ENCODE measurements at regions not wholly inside any gene's neighbourhood (a gene's known extent, or its start where the extent isn't known, plus 50 kb on each side); places are given as distances from the start of the nearest gene placed in this dataset.

DNA sequence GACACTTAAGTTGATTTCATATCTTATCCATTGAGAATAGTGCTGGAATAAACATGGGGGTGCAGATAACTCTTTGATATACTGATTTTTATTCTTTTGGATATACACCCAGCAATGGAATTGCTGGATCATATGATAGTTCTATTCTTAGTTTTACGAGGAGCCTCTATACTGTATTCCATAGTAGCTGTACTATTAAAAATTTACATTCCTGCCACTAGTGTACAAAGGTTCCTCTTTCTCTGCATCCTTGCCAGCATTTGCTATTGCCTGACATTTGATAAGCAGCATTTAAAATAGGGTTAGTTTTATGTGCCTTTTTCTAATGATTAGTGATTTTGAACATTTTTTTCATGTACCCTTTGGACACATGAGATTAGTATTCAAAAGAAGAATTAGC, 554.2 kb downstream of the JRKL start:
- no peaks in the 10 kb centered on the region for H3K27me3 ChIP-seq (ENCODE audit: control insufficient read depth in 3 of 3, insufficient read depth in 3 of 3, low read length in 3 of 3)
- H3K36me3 ChIP-seq (ENCODE audit: control insufficient read depth in 3 of 3, insufficient read depth in 3 of 3, low read length in 3 of 3) = no peaks in the 10 kb centered on the region
- no peak overlapping the region for H3K9ac ChIP-seq (ENCODE audit: low read depth in 1 of 3, low read length in 3 of 3)
- no peak overlapping the region for H3K4me3 ChIP-seq (ENCODE audit: low read length in 3 of 3)
- no peaks in the 10 kb centered on the region for H3K4me1 ChIP-seq (ENCODE audit: control insufficient read depth in 3 of 3, insufficient read depth in 3 of 3, low read length in 3 of 3)
- no peaks in the 10 kb centered on the region for H3K9me3 ChIP-seq (ENCODE audit: control insufficient read depth in 3 of 3, low read length in 3 of 3)
- H3K27ac ChIP-seq (ENCODE audit: low read depth, low read length) = no peak overlapping the region

DNA sequence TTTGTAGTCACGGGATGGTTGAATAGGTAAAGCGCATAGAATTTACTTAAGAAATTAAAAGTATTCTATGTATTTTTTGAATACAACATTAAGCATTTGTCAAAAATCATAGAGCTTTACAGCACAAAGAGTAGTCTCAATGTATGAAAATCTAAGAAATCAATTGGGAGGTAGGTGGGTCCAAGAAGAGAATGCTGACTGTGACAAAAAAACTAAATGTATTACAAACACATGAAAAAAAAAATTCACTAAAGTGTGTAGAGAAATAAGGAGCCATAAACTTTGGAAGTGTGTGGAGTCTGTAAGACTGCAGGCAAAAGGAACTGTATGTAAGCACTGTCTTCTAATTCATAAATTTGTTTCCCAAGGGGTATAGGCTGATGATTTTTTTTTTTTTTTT, 558.3 kb downstream of the JRKL start:
- Histone ChIP-seq H3K4me3 (ENCODE audit: low read length in 3 of 3) (no peak overlapping the region), H3K27me3 (ENCODE audit: control insufficient read depth in 3 of 3, insufficient read depth in 3 of 3, low read length in 3 of 3) (no peaks in the 10 kb centered on the region), H3K9me3 (ENCODE audit: control insufficient read depth in 3 of 3, low read length in 3 of 3) (no peaks in the 10 kb centered on the region), H3K4me1 (ENCODE audit: control insufficient read depth in 3 of 3, insufficient read depth in 3 of 3, low read length in 3 of 3) (no peaks in the 10 kb centered on the region), H3K9ac (ENCODE audit: low read depth in 1 of 3, low read length in 3 of 3) (no peak overlapping the region), H3K27ac (ENCODE audit: low read depth, low read length) (no peak overlapping the region), H3K36me3 (ENCODE audit: control insufficient read depth in 3 of 3, insufficient read depth in 3 of 3, low read length in 3 of 3) (no peaks in the 10 kb centered on the region)

DNA sequence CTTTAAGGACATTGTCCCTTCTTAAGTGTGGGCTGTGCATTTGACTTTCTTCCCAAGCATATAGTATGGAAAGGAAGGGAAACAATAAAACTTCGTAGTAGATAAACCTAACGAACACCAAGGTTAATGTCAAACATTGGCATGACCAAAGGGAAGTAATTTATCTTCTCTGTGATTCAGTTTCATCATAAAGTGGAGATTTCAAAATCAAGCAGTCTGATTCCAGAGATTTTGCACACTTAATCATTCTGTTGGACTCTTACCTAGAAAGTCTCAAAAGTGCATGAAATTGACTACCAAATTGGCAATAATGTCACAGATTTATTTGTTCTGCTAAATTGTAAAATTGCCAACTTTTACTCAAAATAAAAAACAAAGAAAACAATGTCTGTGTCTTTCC, 559.7 kb downstream of the JRKL start:
- no peaks in the 10 kb centered on the region for H3K9me3 ChIP-seq (ENCODE audit: control insufficient read depth in 3 of 3, low read length in 3 of 3)
- H3K4me3 ChIP-seq (ENCODE audit: low read length in 3 of 3) = no peak overlapping the region
- H3K36me3 ChIP-seq (ENCODE audit: control insufficient read depth in 3 of 3, insufficient read depth in 3 of 3, low read length in 3 of 3) = no peaks in the 10 kb centered on the region
- no peak overlapping the region for H3K27ac ChIP-seq (ENCODE audit: low read depth, low read length)
- H3K27me3 ChIP-seq (ENCODE audit: control insufficient read depth in 3 of 3, insufficient read depth in 3 of 3, low read length in 3 of 3) = no peaks in the 10 kb centered on the region
- no peak overlapping the region for H3K9ac ChIP-seq (ENCODE audit: low read depth in 1 of 3, low read length in 3 of 3)
- no peaks in the 10 kb centered on the region for H3K4me1 ChIP-seq (ENCODE audit: control insufficient read depth in 3 of 3, insufficient read depth in 3 of 3, low read length in 3 of 3)

DNA sequence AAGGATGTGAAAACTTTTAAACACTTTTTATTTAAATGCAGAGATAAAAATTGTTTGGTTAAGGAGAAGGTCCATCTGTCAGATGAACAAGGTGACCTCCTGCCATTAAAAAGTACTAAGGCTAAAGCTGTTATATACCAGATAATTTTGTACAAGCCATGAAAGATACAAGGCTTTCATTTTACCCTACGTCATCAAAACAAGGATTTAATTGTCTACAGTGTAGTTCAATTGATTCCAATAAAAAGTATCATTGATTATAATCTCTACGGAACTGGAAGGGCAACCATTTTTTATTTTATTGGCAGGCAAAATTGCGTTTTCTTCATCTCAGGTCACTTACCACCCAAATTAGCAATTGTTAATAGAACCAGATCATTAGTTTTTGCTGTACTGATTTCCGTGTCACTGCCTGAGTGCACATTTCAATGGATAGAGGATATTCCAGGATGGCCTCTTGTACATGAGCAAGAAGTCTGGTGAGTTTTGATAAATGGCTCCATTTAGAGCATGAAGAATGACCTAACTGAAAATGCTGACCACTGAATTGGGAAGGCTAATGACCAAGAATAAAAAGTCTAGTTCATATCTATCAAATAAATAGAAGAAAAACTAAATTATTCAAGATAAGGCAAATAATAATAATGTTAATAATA, 564.9 kb downstream of the JRKL start:
- no peaks in the 10 kb centered on the region for H3K27me3 ChIP-seq (ENCODE audit: control insufficient read depth in 3 of 3, insufficient read depth in 3 of 3, low read length in 3 of 3)
- H3K4me3 ChIP-seq (ENCODE audit: low read length in 3 of 3) = no peak overlapping the region
- H3K9ac ChIP-seq (ENCODE audit: low read depth in 1 of 3, low read length in 3 of 3) = no peak overlapping the region
- H3K4me1 ChIP-seq (ENCODE audit: control insufficient read depth in 3 of 3, insufficient read depth in 3 of 3, low read length in 3 of 3) = no peaks in the 10 kb centered on the region
- H3K27ac ChIP-seq (ENCODE audit: low read depth, low read length) = no peak overlapping the region
- H3K9me3 ChIP-seq (ENCODE audit: control insufficient read depth in 3 of 3, low read length in 3 of 3) = no peaks in the 10 kb centered on the region
- no peaks in the 10 kb centered on the region for H3K36me3 ChIP-seq (ENCODE audit: control insufficient read depth in 3 of 3, insufficient read depth in 3 of 3, low read length in 3 of 3)

DNA sequence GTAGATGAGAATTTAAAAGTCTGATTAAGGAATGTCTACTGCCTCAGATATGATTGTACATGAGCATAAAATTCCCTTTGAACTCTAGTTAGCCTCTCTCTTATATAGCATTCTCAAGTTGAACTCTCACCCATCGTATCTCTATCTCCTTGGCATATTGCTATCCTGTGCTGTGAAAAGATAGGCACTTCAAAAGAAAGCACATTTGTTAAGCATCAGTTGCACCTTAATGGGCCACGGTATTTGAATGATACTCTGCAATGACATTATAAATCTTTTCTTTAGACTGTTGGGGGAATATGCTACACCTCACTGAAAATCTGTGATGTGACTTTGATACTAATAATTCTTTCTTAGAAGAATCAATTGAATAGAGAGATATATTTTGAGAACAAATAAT, 570.7 kb downstream of the JRKL start:
- H3K27ac ChIP-seq (ENCODE audit: low read depth, low read length) = no peak overlapping the region
- H3K27me3 ChIP-seq (ENCODE audit: control insufficient read depth in 3 of 3, insufficient read depth in 3 of 3, low read length in 3 of 3) = no peaks in the 10 kb centered on the region

DNA sequence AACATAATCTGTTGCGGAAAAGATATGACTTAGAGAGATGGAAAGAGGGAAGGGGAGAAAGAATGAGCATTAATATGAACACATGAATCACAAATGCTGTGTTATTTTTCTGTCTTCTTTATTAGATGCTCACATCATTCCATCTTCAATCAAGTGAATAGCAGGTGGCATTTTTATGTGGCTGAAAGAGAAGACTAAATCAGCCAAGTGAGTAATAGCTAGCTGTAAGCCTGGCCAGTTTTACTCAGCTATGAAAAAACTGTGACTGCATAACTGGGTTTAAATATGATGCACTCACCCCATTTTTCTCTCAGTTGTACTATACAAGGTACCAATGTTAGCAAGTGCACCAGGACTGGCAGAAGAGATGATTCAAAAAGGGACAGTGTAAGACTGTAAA, 571.1 kb downstream of the JRKL start:
- Histone ChIP-seq H3K27me3 (ENCODE audit: control insufficient read depth in 3 of 3, insufficient read depth in 3 of 3, low read length in 3 of 3) (no peaks in the 10 kb centered on the region), H3K4me1 (ENCODE audit: control insufficient read depth in 3 of 3, insufficient read depth in 3 of 3, low read length in 3 of 3) (no peaks in the 10 kb centered on the region), H3K27ac (ENCODE audit: low read depth, low read length) (no peak overlapping the region), H3K36me3 (ENCODE audit: control insufficient read depth in 3 of 3, insufficient read depth in 3 of 3, low read length in 3 of 3) (no peaks in the 10 kb centered on the region), H3K4me3 (ENCODE audit: low read length in 3 of 3) (no peak overlapping the region), H3K9me3 (ENCODE audit: control insufficient read depth in 3 of 3, low read length in 3 of 3) (no peaks in the 10 kb centered on the region), H3K9ac (ENCODE audit: low read depth in 1 of 3, low read length in 3 of 3) (no peak overlapping the region)

More for the DNA sequence above, 570.7 kb downstream of the JRKL start:
- H3K9ac ChIP-seq (ENCODE audit: low read depth in 1 of 3, low read length in 3 of 3) = no peak overlapping the region
- H3K4me3 ChIP-seq (ENCODE audit: low read length in 3 of 3) = no peak overlapping the region
- H3K36me3 ChIP-seq (ENCODE audit: control insufficient read depth in 3 of 3, insufficient read depth in 3 of 3, low read length in 3 of 3) = no peaks in the 10 kb centered on the region
- H3K4me1 ChIP-seq (ENCODE audit: control insufficient read depth in 3 of 3, insufficient read depth in 3 of 3, low read length in 3 of 3) = no peaks in the 10 kb centered on the region
- no peaks in the 10 kb centered on the region for H3K9me3 ChIP-seq (ENCODE audit: control insufficient read depth in 3 of 3, low read length in 3 of 3)

DNA sequence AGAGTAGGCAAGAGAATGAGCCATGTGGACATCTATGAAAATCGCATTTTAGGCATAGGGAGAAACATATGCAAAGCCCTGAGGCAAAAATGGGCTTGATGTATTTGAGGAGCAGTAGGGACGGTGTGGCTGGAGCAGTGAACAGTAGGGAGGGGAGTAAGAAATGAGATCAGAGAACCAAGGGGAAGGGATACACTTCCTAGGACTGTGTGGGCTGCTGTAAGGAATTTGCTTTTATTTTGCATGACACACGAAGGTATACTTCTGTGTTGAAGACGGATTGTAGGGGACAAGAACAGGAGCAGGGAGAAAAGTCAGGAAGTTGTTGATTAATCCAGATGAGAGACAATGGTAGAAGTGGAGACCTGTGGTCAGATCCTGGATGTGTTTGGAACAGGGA, 572.1 kb downstream of the JRKL start:
- H3K4me3 ChIP-seq (ENCODE audit: low read length in 3 of 3) = no peak overlapping the region
- H3K36me3 ChIP-seq (ENCODE audit: control insufficient read depth in 3 of 3, insufficient read depth in 3 of 3, low read length in 3 of 3) = no peaks in the 10 kb centered on the region
- H3K4me1 ChIP-seq (ENCODE audit: control insufficient read depth in 3 of 3, insufficient read depth in 3 of 3, low read length in 3 of 3) = no peaks in the 10 kb centered on the region
- no peaks in the 10 kb centered on the region for H3K27me3 ChIP-seq (ENCODE audit: control insufficient read depth in 3 of 3, insufficient read depth in 3 of 3, low read length in 3 of 3)
- no peak overlapping the region for H3K9ac ChIP-seq (ENCODE audit: low read depth in 1 of 3, low read length in 3 of 3)
- H3K27ac ChIP-seq (ENCODE audit: low read depth, low read length) = no peak overlapping the region
- no peaks in the 10 kb centered on the region for H3K9me3 ChIP-seq (ENCODE audit: control insufficient read depth in 3 of 3, low read length in 3 of 3)

DNA sequence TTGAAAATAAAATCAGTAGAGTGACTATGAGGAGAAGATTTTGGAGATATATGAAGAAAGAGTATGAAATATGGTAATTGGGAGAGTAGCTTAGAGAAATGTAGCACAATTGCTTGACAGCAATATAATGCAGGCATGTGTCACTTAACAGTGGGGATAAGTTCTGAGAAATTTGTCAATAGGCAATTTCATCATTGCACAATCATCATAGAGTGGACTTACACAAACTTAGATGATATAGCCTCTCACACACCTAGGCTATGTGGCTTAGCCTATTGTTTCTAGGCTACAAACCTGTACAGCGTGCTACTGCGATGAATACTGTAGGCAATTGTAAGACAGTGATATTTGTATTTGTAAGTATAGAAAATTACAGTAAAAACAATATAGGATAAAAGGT, 573.6 kb downstream of the JRKL start:
- Histone ChIP-seq H3K27me3 (ENCODE audit: control insufficient read depth in 3 of 3, insufficient read depth in 3 of 3, low read length in 3 of 3) (no peaks in the 10 kb centered on the region), H3K27ac (ENCODE audit: low read depth, low read length) (no peak overlapping the region), H3K9me3 (ENCODE audit: control insufficient read depth in 3 of 3, low read length in 3 of 3) (no peaks in the 10 kb centered on the region), H3K4me1 (ENCODE audit: control insufficient read depth in 3 of 3, insufficient read depth in 3 of 3, low read length in 3 of 3) (no peaks in the 10 kb centered on the region), H3K36me3 (ENCODE audit: control insufficient read depth in 3 of 3, insufficient read depth in 3 of 3, low read length in 3 of 3) (no peaks in the 10 kb centered on the region), H3K4me3 (ENCODE audit: low read length in 3 of 3) (no peak overlapping the region), H3K9ac (ENCODE audit: low read depth in 1 of 3, low read length in 3 of 3) (no peak overlapping the region)

DNA sequence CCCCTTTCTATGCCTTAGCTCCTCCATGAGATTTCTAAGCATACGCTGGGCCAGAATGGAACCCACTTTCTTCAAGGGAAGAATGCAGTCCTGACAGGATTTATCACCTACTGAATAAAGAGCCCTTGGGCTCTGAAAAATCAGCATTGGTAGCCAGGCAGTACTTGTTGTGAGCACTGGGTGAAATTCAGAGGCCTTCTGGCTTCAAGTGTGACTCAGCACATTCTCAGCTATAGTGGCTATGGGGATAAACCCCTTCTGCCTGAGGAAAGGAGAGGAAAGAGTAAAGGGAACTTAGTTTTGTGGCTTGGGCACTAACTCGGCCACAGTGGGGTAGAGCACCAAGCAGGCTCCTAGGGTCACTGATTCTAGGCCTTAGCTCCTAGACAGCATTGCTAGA, 574.8 kb downstream of the JRKL start:
- Histone ChIP-seq H3K36me3 (ENCODE audit: control insufficient read depth in 3 of 3, insufficient read depth in 3 of 3, low read length in 3 of 3) (no peaks in the 10 kb centered on the region), H3K9ac (ENCODE audit: low read depth in 1 of 3, low read length in 3 of 3) (no peak overlapping the region), H3K27ac (ENCODE audit: low read depth, low read length) (no peak overlapping the region), H3K4me1 (ENCODE audit: control insufficient read depth in 3 of 3, insufficient read depth in 3 of 3, low read length in 3 of 3) (no peaks in the 10 kb centered on the region), H3K4me3 (ENCODE audit: low read length in 3 of 3) (no peak overlapping the region), H3K9me3 (ENCODE audit: control insufficient read depth in 3 of 3, low read length in 3 of 3) (no peaks in the 10 kb centered on the region), H3K27me3 (ENCODE audit: control insufficient read depth in 3 of 3, insufficient read depth in 3 of 3, low read length in 3 of 3) (no peaks in the 10 kb centered on the region)

DNA sequence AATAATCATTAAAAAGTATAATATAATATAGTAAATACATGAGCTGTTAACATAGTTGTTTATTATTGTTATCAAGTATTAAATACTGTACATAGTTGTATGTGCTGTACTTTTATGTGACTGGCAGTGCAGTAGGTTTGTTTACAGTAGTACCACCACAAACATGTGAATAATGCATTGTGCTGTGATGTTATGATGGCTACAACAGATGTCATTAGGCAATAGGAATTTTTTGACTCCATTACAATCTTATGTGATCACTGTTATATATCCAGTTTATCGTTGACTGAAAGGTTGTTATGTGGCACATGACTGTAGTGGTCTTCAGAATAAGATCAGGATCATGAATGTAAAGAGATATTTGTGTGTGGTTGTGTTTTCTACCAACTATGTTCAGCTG, 577.8 kb downstream of the JRKL start:
- no peaks in the 10 kb centered on the region for H3K27me3 ChIP-seq (ENCODE audit: control insufficient read depth in 3 of 3, insufficient read depth in 3 of 3, low read length in 3 of 3)
- no peaks in the 10 kb centered on the region for H3K4me1 ChIP-seq (ENCODE audit: control insufficient read depth in 3 of 3, insufficient read depth in 3 of 3, low read length in 3 of 3)
- no peak overlapping the region for H3K4me3 ChIP-seq (ENCODE audit: low read length in 3 of 3)
- H3K9me3 ChIP-seq (ENCODE audit: control insufficient read depth in 3 of 3, low read length in 3 of 3) = no peaks in the 10 kb centered on the region
- no peak overlapping the region for H3K9ac ChIP-seq (ENCODE audit: low read depth in 1 of 3, low read length in 3 of 3)
- H3K36me3 ChIP-seq (ENCODE audit: control insufficient read depth in 3 of 3, insufficient read depth in 3 of 3, low read length in 3 of 3) = no peaks in the 10 kb centered on the region
- H3K27ac ChIP-seq (ENCODE audit: low read depth, low read length) = no peak overlapping the region

DNA sequence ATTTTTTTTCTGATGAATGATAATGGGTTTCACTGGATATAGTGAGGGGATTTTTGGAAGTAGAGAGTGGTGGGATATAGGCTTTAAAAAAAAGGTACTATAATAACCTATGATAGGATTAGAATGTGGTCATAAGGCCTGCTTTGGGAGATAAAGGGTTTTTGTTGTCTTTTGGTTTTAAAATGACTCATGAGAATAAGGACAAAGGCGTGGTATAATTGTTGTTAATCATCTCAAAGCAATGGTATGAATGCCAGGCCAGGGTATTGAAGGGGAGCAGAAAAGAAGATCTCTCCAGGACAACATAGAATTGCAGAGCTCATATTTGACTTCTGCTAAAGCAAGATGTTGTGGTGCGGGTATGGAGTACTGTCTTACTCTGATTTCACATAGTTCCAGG, 579.4 kb downstream of the JRKL start:
- H3K27ac ChIP-seq (ENCODE audit: low read depth, low read length) = no peak overlapping the region
- H3K36me3 ChIP-seq (ENCODE audit: control insufficient read depth in 3 of 3, insufficient read depth in 3 of 3, low read length in 3 of 3) = no peaks in the 10 kb centered on the region
- no peak overlapping the region for H3K4me3 ChIP-seq (ENCODE audit: low read length in 3 of 3)
- no peaks in the 10 kb centered on the region for H3K4me1 ChIP-seq (ENCODE audit: control insufficient read depth in 3 of 3, insufficient read depth in 3 of 3, low read length in 3 of 3)
- H3K9ac ChIP-seq (ENCODE audit: low read depth in 1 of 3, low read length in 3 of 3) = no peak overlapping the region
- no peaks in the 10 kb centered on the region for H3K27me3 ChIP-seq (ENCODE audit: control insufficient read depth in 3 of 3, insufficient read depth in 3 of 3, low read length in 3 of 3)
- H3K9me3 ChIP-seq (ENCODE audit: control insufficient read depth in 3 of 3, low read length in 3 of 3) = no peaks in the 10 kb centered on the region

Data from skeletal muscle tissue (tissue), 3 donors.